ENCODE measurements at regions not wholly inside any gene's neighbourhood (a gene's known extent, or its start where the extent isn't known, plus 50 kb on each side); places are given as distances from the start of the nearest gene placed in this dataset.

DNA sequence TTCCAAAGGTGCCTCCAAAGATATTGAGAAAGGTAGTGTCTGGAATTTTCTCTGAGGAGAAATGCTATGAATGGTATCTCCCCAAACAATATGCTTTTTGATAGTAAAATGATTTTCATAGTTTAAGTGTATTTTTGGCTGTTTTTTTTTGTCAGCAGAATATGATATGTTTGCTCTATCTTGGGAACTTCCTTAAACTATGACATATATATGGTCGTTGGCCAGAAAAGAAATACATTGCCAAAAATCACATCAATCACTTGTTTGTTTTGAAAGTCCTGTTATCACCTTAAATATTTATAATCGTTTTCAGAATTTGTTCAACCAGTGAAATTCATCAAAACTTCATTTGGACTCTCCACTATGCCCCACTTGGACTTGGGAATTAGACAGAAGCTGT, 816.9 kb downstream of the CDH11 start:
- no peak for DNase-seq
- Mint-ChIP-seq H3K27ac (no peak overlapping the region), H3K4me1 (ENCODE audit: low read depth) (no peaks in the 10 kb centered on the region), H3K9me3 (peaks cover 23% of the 10 kb centered on the region), H3K36me3 (ENCODE audit: low read depth) (no peaks in the 10 kb centered on the region), H3K4me3 (no peak overlapping the region), H3K27me3 (ENCODE audit: low read depth) (no peaks in the 10 kb centered on the region)
- CTCF ChIA-PET, result no interaction called here
- intact Hi-C loops (cut with micrococcal nuclease), result no loop called here

DNA sequence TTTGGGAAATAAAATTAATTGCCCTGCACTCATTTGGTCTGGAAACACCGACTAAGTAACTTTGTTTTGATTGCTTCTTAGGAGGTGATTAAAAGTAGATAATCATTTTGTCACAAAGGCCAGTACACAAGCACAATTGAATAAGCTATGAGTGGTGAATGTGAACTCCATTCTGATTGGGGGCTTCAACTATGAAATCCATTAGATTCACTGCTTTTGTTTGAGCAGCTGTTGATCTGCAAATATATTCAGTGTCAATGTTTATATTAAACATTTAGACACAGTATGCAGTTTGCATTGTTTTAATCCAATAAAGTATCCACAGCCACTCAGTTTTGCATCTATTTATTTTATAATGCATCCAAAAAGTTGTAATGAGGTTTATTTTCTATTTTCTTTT, 817.5 kb downstream of the CDH11 start:
- peaks cover 20% of the 10 kb centered on the region for H3K9me3 Mint-ChIP-seq
- intact Hi-C loops (cut with micrococcal nuclease), result no loop called here
- H3K4me1 Mint-ChIP-seq (ENCODE audit: low read depth), result no peaks in the 10 kb centered on the region
- CTCF ChIA-PET, result no interaction called here
- DNase-seq, result no peak
- no peaks in the 10 kb centered on the region for H3K27me3 Mint-ChIP-seq (ENCODE audit: low read depth)
- no peak overlapping the region for H3K4me3 Mint-ChIP-seq
- H3K27ac Mint-ChIP-seq, result no peak overlapping the region
- H3K36me3 Mint-ChIP-seq (ENCODE audit: low read depth), result no peaks in the 10 kb centered on the region

DNA sequence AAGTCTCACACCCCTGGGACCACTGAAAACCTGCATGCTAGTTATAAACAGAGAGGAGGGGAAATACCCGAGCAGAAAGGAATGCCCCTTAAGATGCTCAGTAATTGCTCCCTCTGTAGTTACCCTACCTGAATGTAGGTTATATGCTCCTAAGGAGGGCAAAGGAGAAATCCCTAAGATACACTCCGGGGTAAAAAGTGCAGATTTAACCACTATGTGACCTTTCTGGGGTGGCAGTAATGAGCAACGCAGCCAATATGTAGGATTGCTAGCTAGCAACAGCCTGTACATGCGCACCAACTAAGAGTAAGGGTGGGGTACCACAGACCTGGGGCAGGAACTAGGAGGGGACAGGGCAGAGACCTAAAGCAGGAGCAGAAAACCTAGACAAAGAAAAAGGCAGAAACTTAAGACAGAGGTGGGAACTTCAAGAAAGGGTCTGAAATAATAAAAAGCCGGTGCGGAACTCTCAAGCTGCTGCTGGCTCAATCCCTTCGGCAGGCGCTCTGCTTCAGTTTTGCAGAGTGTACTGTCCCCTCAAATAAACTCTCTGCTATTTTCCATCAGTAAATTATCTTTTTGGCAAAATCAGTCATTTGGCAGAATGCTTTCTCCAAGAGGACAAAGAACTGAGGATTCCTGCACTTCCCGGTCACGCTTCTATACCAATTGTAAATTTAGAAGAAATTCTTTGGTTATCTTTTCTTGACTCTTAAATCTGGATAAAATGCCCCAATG, 823.8 kb downstream of the CDH11 start:
- intact Hi-C loops (cut with micrococcal nuclease), result no loop called here
- H3K36me3 Mint-ChIP-seq (ENCODE audit: low read depth), result no peaks in the 10 kb centered on the region
- H3K4me1 Mint-ChIP-seq (ENCODE audit: low read depth), result no peaks in the 10 kb centered on the region
- H3K27me3 Mint-ChIP-seq (ENCODE audit: low read depth), result no peaks in the 10 kb centered on the region
- DNase-seq, result no peak
- H3K9me3 Mint-ChIP-seq, result peaks cover 4% of the 10 kb centered on the region
- H3K4me3 Mint-ChIP-seq, result no peak overlapping the region
- CTCF ChIA-PET, result no interaction called here
- no peak overlapping the region for H3K27ac Mint-ChIP-seq

DNA sequence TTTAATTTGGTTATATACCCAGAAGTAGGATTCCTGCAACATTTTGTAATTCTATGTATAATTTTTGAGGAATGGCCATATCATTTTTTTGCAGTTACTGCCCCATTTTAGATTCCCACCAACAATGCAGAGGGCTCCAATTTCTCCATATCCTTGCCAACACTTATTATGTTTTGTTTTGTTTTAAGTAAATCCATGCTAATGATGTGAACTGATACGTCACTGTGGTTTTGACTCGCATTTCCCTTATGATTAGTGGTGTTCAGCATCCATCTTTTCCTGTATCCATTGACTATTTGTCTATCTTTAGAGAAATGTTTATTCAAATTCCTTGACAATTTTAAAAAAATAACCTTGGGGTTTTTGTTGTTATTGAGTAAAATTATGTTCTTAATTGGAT, 826.4 kb downstream of the CDH11 start:
- CTCF ChIA-PET, result no interaction called here
- intact Hi-C loops (cut with micrococcal nuclease), result no loop called here
- Mint-ChIP-seq H3K4me3 (no peak overlapping the region), H3K36me3 (ENCODE audit: low read depth) (no peaks in the 10 kb centered on the region), H3K27ac (no peak overlapping the region), H3K9me3 (peaks cover 9% of the 10 kb centered on the region), H3K27me3 (ENCODE audit: low read depth) (no peaks in the 10 kb centered on the region), H3K4me1 (ENCODE audit: low read depth) (no peaks in the 10 kb centered on the region)
- no peak for DNase-seq

DNA sequence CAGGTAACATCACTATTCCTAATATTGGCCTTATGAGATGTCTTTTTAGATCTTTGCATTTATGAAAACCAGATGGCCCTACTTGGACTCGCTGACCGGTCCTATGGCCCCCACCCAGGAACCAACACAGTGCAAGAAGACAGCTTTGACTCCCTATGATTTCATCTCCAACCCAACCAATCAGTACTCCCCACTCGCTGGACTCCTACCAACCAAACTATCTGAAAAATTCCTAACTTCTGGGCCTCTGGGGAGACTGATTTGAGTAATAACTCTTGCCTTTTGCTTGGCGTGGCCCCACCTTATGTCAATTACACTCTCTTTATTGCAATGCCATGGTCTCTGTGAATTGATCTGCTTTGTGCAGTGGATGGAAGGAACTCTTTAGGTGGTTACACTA, 828.9 kb downstream of the CDH11 start:
- no peak overlapping the region for H3K4me3 Mint-ChIP-seq
- H3K9me3 Mint-ChIP-seq, result peaks cover 11% of the 10 kb centered on the region
- H3K36me3 Mint-ChIP-seq (ENCODE audit: low read depth), result no peaks in the 10 kb centered on the region
- no peaks in the 10 kb centered on the region for H3K27me3 Mint-ChIP-seq (ENCODE audit: low read depth)
- no peak overlapping the region for H3K27ac Mint-ChIP-seq
- CTCF ChIA-PET, result no interaction called here
- no peaks in the 10 kb centered on the region for H3K4me1 Mint-ChIP-seq (ENCODE audit: low read depth)
- DNase-seq, result no peak
- intact Hi-C loops (cut with micrococcal nuclease), result no loop called here

DNA sequence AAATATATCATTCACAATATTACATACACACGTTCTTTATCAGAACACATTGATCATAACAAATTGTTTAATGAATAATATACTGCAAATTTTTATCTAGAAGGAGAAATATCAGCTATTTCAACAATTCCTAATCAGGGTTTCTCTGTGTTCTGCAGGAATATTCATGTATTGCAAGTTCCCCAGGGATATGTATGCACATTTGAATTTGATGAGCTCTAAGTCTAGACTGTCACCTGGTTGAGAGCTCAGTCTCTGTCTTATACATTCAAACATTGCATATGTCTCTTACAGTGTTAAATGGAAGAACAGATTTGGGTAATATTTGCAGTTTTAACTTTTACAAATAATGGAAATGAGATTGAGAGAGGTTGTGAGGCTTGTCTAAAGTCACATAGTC, 829.7 kb downstream of the CDH11 start:
- no peak for DNase-seq
- no peak overlapping the region for H3K4me3 Mint-ChIP-seq
- peaks cover 11% of the 10 kb centered on the region for H3K9me3 Mint-ChIP-seq
- no peak overlapping the region for H3K27ac Mint-ChIP-seq
- no peaks in the 10 kb centered on the region for H3K36me3 Mint-ChIP-seq (ENCODE audit: low read depth)
- no peaks in the 10 kb centered on the region for H3K27me3 Mint-ChIP-seq (ENCODE audit: low read depth)
- H3K4me1 Mint-ChIP-seq (ENCODE audit: low read depth), result no peaks in the 10 kb centered on the region
- CTCF ChIA-PET, result no interaction called here
- intact Hi-C loops (cut with micrococcal nuclease), result no loop called here

DNA sequence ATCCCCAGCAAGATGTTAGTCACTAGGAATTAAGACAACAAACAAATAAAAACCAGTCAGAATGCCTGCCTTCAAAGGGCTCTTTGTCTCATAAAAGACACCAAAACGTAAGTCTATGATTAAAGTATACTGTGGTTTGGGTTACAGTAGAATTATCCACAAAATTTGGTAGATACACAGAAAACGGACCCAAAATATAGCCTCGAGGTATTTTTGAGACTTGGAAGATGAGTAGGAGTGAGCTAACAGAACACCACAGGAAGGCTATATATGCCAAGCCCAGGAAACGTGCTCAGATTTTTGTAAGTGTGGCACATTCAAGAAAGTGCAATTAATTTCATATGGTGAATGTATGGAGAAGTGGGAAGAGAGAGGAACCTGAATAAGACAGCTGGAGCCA, 831.4 kb downstream of the CDH11 start:
- no peaks in the 10 kb centered on the region for H3K36me3 Mint-ChIP-seq (ENCODE audit: low read depth)
- CTCF ChIA-PET, result no interaction called here
- H3K9me3 Mint-ChIP-seq, result peaks cover 12% of the 10 kb centered on the region
- no peak for DNase-seq
- H3K4me3 Mint-ChIP-seq, result no peak overlapping the region
- intact Hi-C loops (cut with micrococcal nuclease), result no loop called here
- no peak overlapping the region for H3K27ac Mint-ChIP-seq
- no peaks in the 10 kb centered on the region for H3K4me1 Mint-ChIP-seq (ENCODE audit: low read depth)
- no peaks in the 10 kb centered on the region for H3K27me3 Mint-ChIP-seq (ENCODE audit: low read depth)

DNA sequence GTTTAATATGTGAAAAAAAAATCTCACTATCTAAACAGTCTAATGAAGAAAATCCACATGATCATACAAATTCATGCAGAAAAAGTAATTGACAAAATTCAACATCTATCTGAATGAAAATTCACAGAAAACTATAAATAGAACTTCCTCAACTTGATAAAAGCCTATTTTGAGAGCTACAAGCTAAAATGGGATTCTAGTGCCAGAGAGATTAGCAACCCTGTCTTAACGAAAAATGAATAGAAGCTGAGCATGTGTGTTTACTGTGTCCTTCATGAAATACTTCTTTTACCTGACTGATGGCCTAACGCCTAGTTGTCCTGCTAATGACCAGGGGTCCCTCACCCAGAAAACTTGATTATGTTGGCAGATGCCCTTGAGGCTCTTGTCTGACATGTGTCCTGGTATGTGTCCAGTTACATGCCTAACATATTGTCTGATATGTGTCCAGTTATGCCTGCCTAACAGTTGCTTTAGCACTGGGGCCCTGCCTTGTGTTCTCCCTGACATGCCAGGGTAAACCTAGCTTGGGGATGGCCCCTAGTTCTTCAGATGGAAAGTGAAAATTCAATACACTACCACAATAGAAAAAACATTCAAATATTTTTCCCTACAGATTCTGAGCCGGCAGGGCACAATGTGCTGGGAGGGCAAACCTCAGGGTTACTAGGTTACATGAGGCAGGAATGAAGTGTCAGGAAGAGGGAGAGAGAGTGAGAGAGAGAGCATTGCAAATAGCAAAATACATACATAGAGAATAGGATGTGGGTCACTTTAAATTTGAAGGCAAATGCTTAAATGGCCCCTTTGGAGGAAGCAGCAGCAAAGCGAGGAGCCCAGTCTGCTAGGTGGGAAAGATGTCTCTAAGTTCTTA, 834.0 kb downstream of the CDH11 start:
- H3K9me3 Mint-ChIP-seq, result peaks cover 9% of the 10 kb centered on the region
- H3K36me3 Mint-ChIP-seq (ENCODE audit: low read depth), result no peaks in the 10 kb centered on the region
- CTCF ChIA-PET, result no interaction called here
- DNase-seq, result no peak
- no peaks in the 10 kb centered on the region for H3K27me3 Mint-ChIP-seq (ENCODE audit: low read depth)
- H3K4me1 Mint-ChIP-seq (ENCODE audit: low read depth), result no peaks in the 10 kb centered on the region
- intact Hi-C loops (cut with micrococcal nuclease), result no loop called here
- H3K27ac Mint-ChIP-seq, result no peak overlapping the region
- H3K4me3 Mint-ChIP-seq, result no peak overlapping the region

DNA sequence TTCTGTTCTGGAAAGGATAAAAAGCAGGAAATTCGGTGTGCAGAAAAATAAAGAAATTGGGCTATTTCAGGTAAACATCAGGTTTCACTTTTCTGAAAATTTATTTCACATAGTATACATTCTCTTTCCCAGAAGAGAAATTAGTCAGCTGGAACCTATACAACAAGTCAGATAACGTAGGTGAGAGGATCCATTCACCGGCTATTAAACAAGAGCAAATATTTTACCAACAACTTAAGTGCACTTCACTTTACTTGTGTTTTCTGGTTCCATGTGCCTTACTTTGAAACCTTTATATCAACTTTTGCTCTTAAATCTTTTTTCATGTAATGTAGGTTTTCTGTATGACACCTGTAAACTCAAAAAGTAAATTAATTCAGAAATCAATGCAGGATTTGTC, 839.7 kb downstream of the CDH11 start:
- peaks cover 6% of the 10 kb centered on the region for H3K9me3 Mint-ChIP-seq

DNA sequence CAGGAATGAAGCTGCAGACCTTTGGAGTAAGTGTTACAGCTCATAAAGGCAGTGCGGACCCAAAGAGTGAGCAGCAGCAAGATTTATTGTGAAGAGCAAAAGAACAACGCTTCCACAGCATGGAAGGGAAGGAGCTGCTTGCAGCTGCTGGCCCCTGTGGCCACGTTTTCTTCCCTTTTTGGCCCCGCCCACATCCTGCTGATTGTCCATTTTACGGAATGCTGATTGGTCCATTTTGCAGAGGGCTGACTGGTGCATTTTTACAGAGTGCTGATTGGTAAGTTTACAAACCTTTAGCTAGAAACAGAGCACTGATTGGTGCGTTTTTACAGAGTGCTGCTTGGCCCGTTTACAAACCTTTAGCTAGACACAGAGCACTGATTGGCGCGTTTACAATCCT, 841.5 kb downstream of the CDH11 start:
- Mint-ChIP-seq H3K27ac (no peak overlapping the region), H3K4me3 (no peak overlapping the region), H3K27me3 (ENCODE audit: low read depth) (no peaks in the 10 kb centered on the region), H3K4me1 (ENCODE audit: low read depth) (no peaks in the 10 kb centered on the region), H3K9me3 (peaks cover 6% of the 10 kb centered on the region), H3K36me3 (ENCODE audit: low read depth) (no peaks in the 10 kb centered on the region)
- CTCF ChIA-PET, result no interaction called here
- no peak for DNase-seq
- intact Hi-C loops (cut with micrococcal nuclease), result no loop called here

More for the DNA sequence above, 839.7 kb downstream of the CDH11 start:
- CTCF ChIA-PET, result no interaction called here
- no peaks in the 10 kb centered on the region for H3K4me1 Mint-ChIP-seq (ENCODE audit: low read depth)
- H3K4me3 Mint-ChIP-seq, result no peak overlapping the region
- no peaks in the 10 kb centered on the region for H3K27me3 Mint-ChIP-seq (ENCODE audit: low read depth)
- no peak overlapping the region for H3K27ac Mint-ChIP-seq
- H3K36me3 Mint-ChIP-seq (ENCODE audit: low read depth), result no peaks in the 10 kb centered on the region
- intact Hi-C loops (cut with micrococcal nuclease), result no loop called here
- no peak for DNase-seq

DNA sequence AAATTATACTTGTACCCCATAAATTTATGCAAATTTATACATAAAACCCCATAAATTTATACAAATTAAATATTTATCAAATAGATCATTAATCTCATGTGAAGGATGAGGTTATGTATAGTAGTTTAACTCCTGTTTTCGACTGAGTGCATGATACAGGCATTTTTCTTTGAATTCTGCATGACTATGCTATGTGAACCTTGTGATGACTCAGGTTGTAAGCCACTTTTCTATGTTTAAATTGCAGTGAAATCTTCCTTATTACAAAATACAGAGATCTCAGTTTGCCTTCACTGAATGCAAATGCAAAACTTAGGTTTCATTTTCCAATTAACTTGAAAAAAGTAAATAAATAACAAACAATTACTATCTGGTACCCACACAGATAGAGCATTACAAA, 843.7 kb downstream of the CDH11 start:
- Mint-ChIP-seq H3K27me3 (ENCODE audit: low read depth) (no peaks in the 10 kb centered on the region), H3K27ac (no peak overlapping the region), H3K9me3 (peaks cover 6% of the 10 kb centered on the region), H3K4me3 (no peak overlapping the region), H3K4me1 (ENCODE audit: low read depth) (no peaks in the 10 kb centered on the region), H3K36me3 (ENCODE audit: low read depth) (no peaks in the 10 kb centered on the region)
- CTCF ChIA-PET, result interaction anchor here (0.7 kb wide), 1 partner anchor 528 kb away, joined by 4 read pairs; no protein-coding TSS in a partner anchor
- intact Hi-C loops (cut with micrococcal nuclease), result no loop called here
- DNase-seq, result no peak

DNA sequence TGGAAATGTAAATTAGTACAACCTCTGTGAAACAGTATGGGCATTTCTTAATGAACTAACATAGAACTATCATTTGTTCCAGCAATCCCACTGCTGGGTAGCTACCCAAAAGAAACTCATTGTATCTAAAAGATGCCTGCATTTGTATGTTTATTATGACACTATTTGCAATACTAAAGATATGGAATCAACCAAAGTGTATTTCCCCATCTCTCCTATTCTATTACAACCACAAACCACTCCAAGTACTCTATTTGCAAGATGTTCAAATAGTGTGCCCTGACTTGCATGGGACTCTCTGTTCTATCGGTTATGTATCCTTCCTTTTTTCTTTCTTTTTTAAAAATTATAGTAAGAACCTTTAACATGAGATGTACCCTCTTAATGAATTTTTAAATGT, 845.2 kb downstream of the CDH11 start:
- H3K4me3 Mint-ChIP-seq, result no peak overlapping the region
- H3K27me3 Mint-ChIP-seq (ENCODE audit: low read depth), result no peaks in the 10 kb centered on the region
- peaks cover 8% of the 10 kb centered on the region for H3K9me3 Mint-ChIP-seq
- no peak overlapping the region for H3K27ac Mint-ChIP-seq
- no peaks in the 10 kb centered on the region for H3K4me1 Mint-ChIP-seq (ENCODE audit: low read depth)
- no peaks in the 10 kb centered on the region for H3K36me3 Mint-ChIP-seq (ENCODE audit: low read depth)
- CTCF ChIA-PET, result no interaction called here
- DNase-seq, result no peak
- intact Hi-C loops (cut with micrococcal nuclease), result no loop called here

DNA sequence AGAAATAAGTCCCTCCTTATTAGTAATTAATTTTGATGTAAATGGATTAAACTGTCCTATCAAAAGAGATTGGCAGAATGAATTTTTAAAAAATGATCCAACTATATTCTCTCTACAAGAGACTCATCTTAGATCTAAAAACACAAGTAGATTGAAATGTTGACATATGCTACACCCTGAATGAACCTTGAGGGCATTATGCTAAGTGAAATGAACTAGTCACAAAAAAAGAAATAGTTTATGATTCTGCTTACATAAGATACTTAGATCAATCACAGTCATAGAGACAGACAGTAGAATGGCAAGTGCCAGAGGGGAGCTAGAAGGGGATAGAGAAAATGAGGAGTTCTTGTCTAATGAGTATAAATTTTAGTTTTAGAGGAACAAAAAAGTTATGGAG, 849.8 kb downstream of the CDH11 start:
- no peaks in the 10 kb centered on the region for H3K27me3 Mint-ChIP-seq (ENCODE audit: low read depth)
- H3K4me1 Mint-ChIP-seq (ENCODE audit: low read depth), result no peaks in the 10 kb centered on the region
- CTCF ChIA-PET, result no interaction called here
- peaks cover 12% of the 10 kb centered on the region for H3K9me3 Mint-ChIP-seq
- no peaks in the 10 kb centered on the region for H3K36me3 Mint-ChIP-seq (ENCODE audit: low read depth)
- H3K4me3 Mint-ChIP-seq, result no peak overlapping the region
- no peak overlapping the region for H3K27ac Mint-ChIP-seq
- intact Hi-C loops (cut with micrococcal nuclease), result no loop called here
- DNase-seq, result no peak
